A549 (cell line): ENCODE measurements at regions not wholly inside any gene's neighbourhood (a gene's known extent, or its start where the extent isn't known, plus 50 kb on each side); places are given as distances from the start of the nearest gene placed in this dataset.
A peak's percentile ranks its signal among the peaks of the same experiment; 100 is the strongest.
"Not testable (repeated sequence)": the region's sequence is repeated elsewhere in the genome, so short reads cannot be mapped to it uniquely, and the experiment has no call there.

Source experiments
- ATAC-seq, 2 experiments: fragments of 200-7000 bp in 1 of 2; fragments of >200 bp in 1 of 2; cut with Nextera tagmentation in 1 of 2; cut with Tn5 transposase in 1 of 2; 3 replicates each; pipeline versions ENCODE4 v1.8.0 to v1.9.1; 2018 to 2020; ENCODE audit warnings: mild to moderate bottlenecking in 1 of 2, moderate library complexity in 1 of 2
- CTCF ChIA-PET: fragments of 300-600 bp; sonication (Branson Sonifier 250); formaldehyde crosslinking; extraction: SDS; loops from one replicate; lab custom pipeline; 2021; ENCODE audit warnings: antibody characterized with exemption, inconsistent platforms; lab: Yijun Ruan, JAX
- POLR2A ChIA-PET: fragments of 350-600 bp; formaldehyde crosslinking; extraction: SDS; loops from one replicate; lab custom pipeline; 2021; ENCODE audit warnings: antibody characterized with exemption, inconsistent platforms; lab: Yijun Ruan, JAX
- DNase-seq, 2 experiments: peaks; one replicate each; pipeline versions ENCODE4 v3.0.0 to v3.0.0-alpha.2; 2011 to 2016; ENCODE audit warnings: low read depth in 1 of 2, low spot score in 1 of 2
- FAIRE-seq: peaks from 2 replicates; lab custom pipeline; 2011; peaks lifted over from hg19 to GRCh38; lab: Jason Lieb, UNC
- H3K27ac ChIP-seq, 2 experiments: fragments of >200 bp; sonication (Bioruptor Twin); formaldehyde crosslinking; 3 replicates each; pipeline ENCODE4 v1.5.1; 2016 to 2017
- H3K4me1 ChIP-seq: fragments of >200 bp; sonication (Bioruptor Twin); formaldehyde crosslinking; 3 replicates; pipeline ENCODE4 v1.6.1; 2016
- H3K4me2 ChIP-seq: fragments of >200 bp; sonication (Bioruptor Twin); formaldehyde crosslinking; 3 replicates; pipeline ENCODE4 v1.6.1; 2016
- H3K4me3 ChIP-seq: fragments of >200 bp; sonication (Bioruptor Twin); formaldehyde crosslinking; 3 replicates; pipeline ENCODE4 v1.5.1; 2016
- H3K9me3 ChIP-seq: fragments of >200 bp; sonication (Bioruptor Twin); formaldehyde crosslinking; 3 replicates; pipeline ENCODE4 v1.6.1; 2016
- CBX2 ChIP-seq: fragments of 200-600 bp; sonication (generic); IDR thresholded peaks from 2 replicates; pipeline ENCODE4 v1.6.1; 2016; ENCODE audit warnings: low read depth, mild to moderate bottlenecking, borderline replicate concordance
- CHD2 ChIP-seq: fragments of 150-350 bp; IDR thresholded peaks from 2 replicates; pipeline ENCODE4 v1.6.1; 2014; ENCODE audit warnings: low read length; ENCODE audit not compliant: partially characterized antibody
- E2F6 ChIP-seq: IDR thresholded peaks from 2 replicates; pipeline ENCODE4 v1.6.1; 2012; ENCODE audit warnings: low read depth, borderline replicate concordance
- EHF ChIP-seq: fragments of 250-450 bp; sonication (Bioruptor Pico); IDR thresholded peaks from 2 replicates; pipeline ENCODE4 v1.5.0; 2020; ENCODE audit warnings: mild to moderate bottlenecking
- ELK1 ChIP-seq: fragments of 150-350 bp; IDR thresholded peaks from 2 replicates; pipeline ENCODE4 v1.6.1; 2014; ENCODE audit warnings: low read depth, mild to moderate bottlenecking, low read length
- EP300 ChIP-seq, 2 experiments: fragments of >200 bp; sonication (Bioruptor Twin); formaldehyde crosslinking; IDR thresholded peaks; 2 replicates in 1 of 2; 3 replicates in 1 of 2; pipeline ENCODE4 v1.6.1; 2016 to 2017
- FOSL2 ChIP-seq, 2 experiments: fragments of 450-650 bp in 1 of 2; fragments of >200 bp in 1 of 2; sonication (Bioruptor Twin) in 1 of 2; formaldehyde crosslinking; IDR thresholded peaks; 2 replicates each; pipeline versions ENCODE4 v1.5.0 to v1.6.1; 2016 to 2020; ENCODE audit warnings: mild to moderate bottlenecking in 1 of 2, moderate library complexity in 1 of 2
- FOXS1 ChIP-seq: fragments of 250-450 bp; sonication (Bioruptor Pico); IDR thresholded peaks from 2 replicates; pipeline ENCODE4 v1.5.0; 2020; ENCODE audit warnings: mild to moderate bottlenecking, moderate library complexity
- GATA3 ChIP-seq: IDR thresholded peaks from 2 replicates; pipeline ENCODE4 v1.6.1; 2012; ENCODE audit warnings: borderline replicate concordance
- HDAC2 ChIP-seq: fragments of 200-600 bp; sonication (generic); IDR thresholded peaks from 2 replicates; pipeline ENCODE4 v1.6.1; 2016
- HEYL ChIP-seq: fragments of 250-450 bp; sonication (Bioruptor Pico); IDR thresholded peaks from 2 replicates; pipeline ENCODE4 v1.8.0; 2021; ENCODE audit warnings: mild to moderate bottlenecking, moderate library complexity
- JUN ChIP-seq, 2 experiments: fragments of >200 bp; sonication (Bioruptor Twin); formaldehyde crosslinking; IDR thresholded peaks; 2 replicates in 1 of 2; 3 replicates in 1 of 2; pipeline ENCODE4 v1.6.1; 2016 to 2017
- MAX ChIP-seq: IDR thresholded peaks from 2 replicates; pipeline ENCODE4 v1.6.1; 2012
- MYC ChIP-seq: IDR thresholded peaks from 2 replicates; pipeline ENCODE4 v1.6.1; 2012; ENCODE audit warnings: mild to moderate bottlenecking, inconsistent platforms, low read length, improper control_type of control experiment, borderline replicate concordance
- POLR2AphosphoS2 ChIP-seq: conservative IDR thresholded peaks from 2 replicates; pipeline ENCODE4 v1.6.1; 2012; ENCODE audit warnings: low read length, improper control_type of control experiment, inconsistent platforms
- RAD21 ChIP-seq, 2 experiments: fragments of >200 bp in 1 of 2; sonication (Bioruptor Twin) in 1 of 2; formaldehyde crosslinking in 1 of 2; IDR thresholded peaks in 1 of 2; conservative IDR thresholded peaks in 1 of 2; 2 replicates in 1 of 2; 3 replicates in 1 of 2; pipeline ENCODE4 v1.6.1; 2012 to 2018; ENCODE audit warnings: inconsistent platforms in 1 of 2
- RARB ChIP-seq: fragments of 250-450 bp; sonication (Bioruptor Pico); IDR thresholded peaks from 2 replicates; pipeline ENCODE4 v1.8.0; 2021; ENCODE audit warnings: mild to moderate bottlenecking, moderate library complexity
- RNF2 ChIP-seq: fragments of 200-600 bp; sonication (generic); IDR thresholded peaks from 2 replicates; pipeline ENCODE4 v1.6.1; 2016; ENCODE audit warnings: low read depth, mild to moderate bottlenecking, antibody characterized with exemption, moderate library complexity, borderline replicate concordance
- SMC3 ChIP-seq: fragments of >200 bp; sonication (Bioruptor Twin); formaldehyde crosslinking; IDR thresholded peaks from 3 replicates; pipeline ENCODE4 v1.6.1; 2018; ENCODE audit warnings: inconsistent platforms
- TP53 ChIP-seq: fragments of 250-450 bp; sonication (Bioruptor Pico); IDR thresholded peaks from 2 replicates; pipeline ENCODE4 v1.5.0; 2021; ENCODE audit warnings: mild to moderate bottlenecking, moderate library complexity
- USF2 ChIP-seq: fragments of 450-650 bp; IDR thresholded peaks from 2 replicates; pipeline ENCODE4 v1.6.1; 2014; ENCODE audit warnings: antibody characterized with exemption
- ZC3H11A ChIP-seq: fragments of 450-650 bp; IDR thresholded peaks from 2 replicates; pipeline ENCODE4 v1.6.1; 2014; ENCODE audit warnings: antibody characterized with exemption, mild to moderate bottlenecking
- ZFP36 ChIP-seq: fragments of 450-650 bp; IDR thresholded peaks from 2 replicates; pipeline ENCODE4 v1.6.1; 2014; ENCODE audit warnings: borderline replicate concordance; ENCODE audit not compliant: partially characterized antibody
- WGBS: methylation state at CpG from one replicate; pipeline ENCODE4 v1.1.6; 2017; ENCODE audit errors: missing lambda C conversion rate; 5-methylcytosine and 5-hydroxymethylcytosine counted together

GRCh38 chr3:106447723-106448301 lies 579.0 kb upstream of the CBLB start:
- FAIRE-seq = no peak
- POLR2A ChIA-PET = no interaction called here
- no peak for TF ChIP-seq FOSL2 (IDR thresholded peaks at IDR 0.05)
- no peak for TF ChIP-seq FOSL2 (CRISPR knock-in tag; IDR thresholded peaks at IDR 0.05)
- no peak for TF ChIP-seq POLR2AphosphoS2
- TF ChIP-seq RNF2 = no peak
- no peak for TF ChIP-seq CHD2
- no peak for TF ChIP-seq ELK1
- no peak for TF ChIP-seq MAX
- TF ChIP-seq ZFP36 = no peak
- TF ChIP-seq GATA3 = no peak
- no peak for TF ChIP-seq E2F6
- TF ChIP-seq RAD21 (conservative IDR thresholded peaks at IDR 0.05 in 1 of 2, IDR thresholded peaks at IDR 0.05 in 1 of 2) = no peak
- TF ChIP-seq JUN (IDR thresholded peaks at IDR 0.05) = no peak
- no peak for TF ChIP-seq RARB (CRISPR knock-in tag)
- TF ChIP-seq EP300 (IDR thresholded peaks at IDR 0.05) = no peak
- no peak for TF ChIP-seq EHF (CRISPR knock-in tag)
- no peak for TF ChIP-seq TP53 (CRISPR knock-in tag)
- no peak for TF ChIP-seq HEYL (CRISPR knock-in tag)
- no peak for TF ChIP-seq USF2
- TF ChIP-seq ZC3H11A = no peak

GRCh38 chr3:106448372-106448966 lies 579.7 kb upstream of the CBLB start:
- DNase-seq, H3K4me3 ChIP-seq, ATAC-seq, CTCF ChIA-PET, H3K4me1 ChIP-seq, H3K9me3 ChIP-seq, H3K4me2 ChIP-seq, FAIRE-seq, POLR2A ChIA-PET: not testable (repeated sequence)
- peak overlapping the region in 1 of 2 experiments; percentile 6; a peak in 1 of 6 replicates for H3K27ac ChIP-seq
- WGBS = 67% methylated on average over 3 of the region's 3 CpGs

More at GRCh38 chr3:106447723-106448301, 579.0 kb upstream of the CBLB start:
- Histone ChIP-seq H3K4me3 (no peak overlapping the region), H3K9me3 (no peaks in the 10 kb centered on the region), H3K4me2 (0 out of 3 replicates have a peak overlapping the region, but pooled peaks have one; percentile 7), H3K27ac (no peak overlapping the region), H3K4me1 (peaks cover 7% of the 10 kb centered on the region; the same call in 1 of the 3 replicates)
- ATAC-seq (no peak), DNase-seq (no peak)
- CTCF ChIA-PET = no interaction called here

- POLR2A ChIA-PET = no interaction called here
- H3K27ac ChIP-seq = no peak overlapping the region
- CTCF ChIA-PET = no interaction called here
- no peaks in the 10 kb centered on the region for H3K9me3 ChIP-seq
- no peak for DNase-seq
- peaks cover 12% of the 10 kb centered on the region for H3K4me1 ChIP-seq
- no peak for FAIRE-seq
- H3K4me3 ChIP-seq = no peak overlapping the region
- no peak overlapping the region for H3K4me2 ChIP-seq
- ATAC-seq = no peak
- TF ChIP-seq FOXS1 (CRISPR knock-in tag) (no peak), CBX2 (no peak), MYC (no peak), HDAC2 (no peak), SMC3 (no peak), CHD2 (no peak)
- 12% methylated on average over 1 of the region's 1 CpG for WGBS
Observed at GRCh38 chr3:106452096-106452495, 583.3 kb upstream of the CBLB start.
